Left renal pelvis (tissue), 4 donors: ENCODE measurements at regions not wholly inside any gene's neighbourhood (a gene's known extent, or its start where the extent isn't known, plus 50 kb on each side); places are given as distances from the start of the nearest gene placed in this dataset.

ENCODE experiments used
- DNase-seq, 4 donors: peaks; one replicate each; pipeline ENCODE4 v3.0.0-alpha.2; 2013; ENCODE audit warnings: low read depth in 4 of 4, low spot score in 3 of 4

DNA sequence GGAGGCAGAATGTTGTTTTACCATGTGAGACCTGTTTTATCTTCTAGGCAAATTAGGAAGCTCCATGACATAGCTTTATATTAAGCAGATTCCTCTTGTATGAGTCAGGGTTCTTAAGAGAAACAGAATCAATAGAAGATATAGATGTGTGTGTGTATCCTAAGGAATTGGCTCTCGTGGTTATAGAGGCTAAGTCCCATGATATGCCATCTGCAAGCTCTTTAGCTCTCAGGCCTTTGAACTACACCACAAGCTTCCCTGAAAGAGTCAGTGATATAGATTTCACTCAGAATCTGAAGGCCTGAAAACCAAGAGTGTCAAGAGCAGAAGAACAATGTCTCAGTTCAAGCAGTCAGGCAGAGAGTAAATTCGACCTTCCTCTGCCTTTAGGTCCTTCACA is 365.8 kb upstream of the ZNF608 start:
- DNase-seq = no peak

DNA sequence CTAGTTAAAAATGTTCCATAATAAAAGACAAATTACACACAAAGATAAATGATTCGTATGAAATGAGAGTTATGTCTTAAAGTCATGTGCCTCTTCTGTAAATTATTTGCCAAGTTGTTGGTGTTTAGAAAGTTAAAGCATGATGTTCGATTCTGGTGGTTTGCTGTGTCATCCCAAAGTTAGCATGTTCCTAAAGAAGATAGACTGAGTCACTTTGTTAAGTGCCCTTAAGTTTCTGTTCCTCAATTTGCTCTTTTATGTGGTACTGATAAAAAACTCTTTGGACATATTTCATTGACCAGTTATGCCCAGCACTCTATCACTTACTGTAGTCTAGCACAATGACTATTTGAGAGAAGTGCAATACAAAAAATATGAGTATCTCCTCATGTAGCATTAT is 366.9 kb upstream of the ZNF608 start:
- no peak for DNase-seq

- no peak for DNase-seq
Observed at GRCh38 chr5:125115195-125115525, 368.7 kb upstream of the ZNF608 start.

DNA sequence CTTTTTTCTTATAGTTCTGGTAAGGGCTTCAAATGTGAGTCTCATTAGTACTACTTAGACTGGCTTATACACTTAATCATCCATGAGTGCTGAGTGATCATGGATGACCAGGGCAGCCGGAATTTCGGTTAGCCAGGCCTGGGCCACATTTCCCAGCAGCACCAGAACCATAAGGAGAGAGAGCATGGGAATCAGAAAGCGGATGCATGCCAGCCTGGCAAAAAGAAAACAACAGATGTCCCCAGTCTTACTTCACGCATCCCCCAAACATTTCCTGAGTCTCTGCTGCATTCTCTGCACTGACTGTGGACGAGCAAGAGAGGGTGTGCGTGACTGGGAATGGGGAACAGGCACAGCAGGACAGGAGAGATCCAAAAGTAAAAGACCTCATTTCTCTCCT is 371.1 kb upstream of the ZNF608 start:
- DNase-seq = no peak

DNA sequence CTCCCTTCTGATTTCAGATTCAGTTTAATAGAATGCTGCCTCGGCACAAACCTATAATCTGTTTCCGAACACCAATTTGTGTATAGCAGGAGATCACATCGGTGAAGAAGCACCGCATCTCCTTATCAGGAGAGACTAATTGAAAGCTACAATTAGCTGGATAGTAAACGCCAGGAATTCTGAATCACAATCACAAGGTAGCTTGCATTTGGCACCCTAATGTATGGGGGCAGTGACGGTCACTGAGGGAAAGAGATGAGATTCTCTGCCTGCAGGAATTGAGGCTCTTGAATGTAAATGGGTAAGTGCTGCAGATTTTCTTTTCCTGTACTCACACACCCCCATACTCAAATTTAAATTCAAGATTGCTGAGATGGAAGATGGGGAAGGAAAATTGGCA is 373.6 kb upstream of the ZNF608 start:
- DNase-seq = no peak

GRCh38 chr5:125125031-125125823 is 378.8 kb upstream of the ZNF608 start:
- DNase-seq = no peak

- no peak for DNase-seq
Observed at GRCh38 chr5:125126050-125126449, 379.6 kb upstream of the ZNF608 start.

DNA sequence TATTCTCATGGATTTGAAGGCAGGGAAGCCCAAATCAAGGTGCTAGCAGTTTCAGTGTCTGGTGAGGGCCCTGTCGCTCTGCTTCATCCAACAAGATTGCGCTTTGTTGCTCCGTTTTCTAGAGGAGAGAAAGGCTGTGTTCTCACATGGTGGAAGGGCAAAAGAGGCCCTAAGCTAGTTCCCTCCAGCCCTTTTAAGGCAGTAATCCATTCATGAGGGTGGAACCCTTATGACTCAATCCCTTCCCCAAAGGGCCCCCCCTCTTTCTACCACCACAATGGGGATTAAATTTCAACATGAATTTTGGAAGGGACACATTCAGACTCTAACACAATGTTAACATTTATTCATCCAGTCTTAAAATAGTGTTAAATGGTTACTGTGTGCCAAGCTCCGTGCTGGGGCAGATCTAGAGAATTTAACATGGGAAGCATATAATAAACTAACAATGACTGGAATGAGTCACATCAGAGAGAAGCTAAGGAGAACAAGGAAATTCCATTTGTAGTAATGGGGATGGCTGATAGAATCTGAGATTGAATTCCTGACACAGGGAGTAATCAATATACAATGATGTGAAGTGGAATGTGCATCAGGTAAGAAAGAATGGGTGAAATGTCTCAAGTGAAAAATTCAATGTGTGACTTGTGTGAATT is 382.8 kb upstream of the ZNF608 start:
- no peak for DNase-seq

- no peak for DNase-seq
Observed at GRCh38 chr5:125130591-125130990, 384.2 kb upstream of the ZNF608 start.

- DNase-seq = no peak
Observed at GRCh38 chr5:125134216-125135081, 388.0 kb upstream of the ZNF608 start.

- DNase-seq = no peak
Observed at GRCh38 chr5:125137535-125137934, 391.1 kb upstream of the ZNF608 start.

- DNase-seq = no peak
Observed at GRCh38 chr5:125138266-125138665, 391.8 kb upstream of the ZNF608 start.

DNA sequence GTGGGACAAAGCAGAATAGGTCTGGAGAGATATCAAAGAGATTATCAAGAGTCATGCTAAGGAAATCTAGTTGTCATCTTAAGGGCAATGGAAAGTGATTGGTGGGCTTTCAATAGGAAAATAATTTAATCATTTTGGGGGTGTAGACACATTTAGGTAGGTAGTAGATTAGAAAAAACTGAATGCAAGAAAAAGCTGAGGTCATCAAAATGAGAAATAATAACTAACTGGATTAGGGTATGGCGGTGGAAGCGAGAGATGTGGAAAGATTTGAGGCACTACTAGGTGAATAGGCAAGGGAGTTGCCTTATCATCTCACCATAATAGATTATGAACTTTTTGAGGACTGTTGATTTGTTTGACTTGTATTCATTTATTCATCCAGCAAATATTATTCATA is 393.2 kb upstream of the ZNF608 start:
- no peak for DNase-seq

DNA sequence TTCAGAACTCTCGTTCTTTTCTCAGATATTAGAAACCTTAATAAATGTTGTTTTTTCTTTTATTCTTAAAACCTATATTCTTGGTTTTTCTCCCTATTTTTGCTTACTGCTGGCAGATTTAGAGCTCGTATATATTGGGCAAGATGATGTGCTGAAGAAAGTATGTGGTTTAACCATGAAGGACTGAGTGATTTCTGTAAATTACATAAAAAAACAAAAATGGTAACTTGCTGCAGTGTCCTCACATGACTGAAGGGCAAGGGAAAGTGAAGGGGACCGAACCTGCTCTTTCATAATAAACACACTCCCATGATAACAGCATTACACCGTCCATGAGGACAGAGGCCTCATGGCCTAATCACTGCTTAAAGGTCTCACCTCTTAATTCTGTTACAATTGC is 393.8 kb upstream of the ZNF608 start:
- DNase-seq = no peak

DNA sequence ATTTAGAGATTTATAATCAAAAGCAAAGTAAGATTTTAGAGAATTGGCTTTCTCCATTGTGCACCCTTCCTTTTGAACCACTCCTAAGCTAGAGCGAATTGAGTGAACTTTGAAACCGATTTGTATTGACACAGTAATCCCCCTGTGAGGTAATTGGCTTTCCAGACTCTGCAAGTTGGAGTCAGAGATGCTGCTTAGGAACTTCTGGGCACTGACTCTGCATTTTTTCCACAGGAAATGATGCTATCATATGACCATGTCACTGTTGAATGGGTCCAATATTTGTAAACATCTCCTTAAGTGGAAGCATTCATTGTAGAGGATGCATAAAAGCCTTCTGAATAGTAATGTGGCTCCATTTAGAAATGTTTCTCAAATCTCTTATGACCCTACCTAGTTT is 394.4 kb upstream of the ZNF608 start:
- no peak for DNase-seq

- no peak for DNase-seq
Observed at GRCh38 chr5:125142458-125142857, 396.0 kb upstream of the ZNF608 start.

GRCh38 chr5:125143011-125143410 is 396.6 kb upstream of the ZNF608 start:
- no peak for DNase-seq

DNA sequence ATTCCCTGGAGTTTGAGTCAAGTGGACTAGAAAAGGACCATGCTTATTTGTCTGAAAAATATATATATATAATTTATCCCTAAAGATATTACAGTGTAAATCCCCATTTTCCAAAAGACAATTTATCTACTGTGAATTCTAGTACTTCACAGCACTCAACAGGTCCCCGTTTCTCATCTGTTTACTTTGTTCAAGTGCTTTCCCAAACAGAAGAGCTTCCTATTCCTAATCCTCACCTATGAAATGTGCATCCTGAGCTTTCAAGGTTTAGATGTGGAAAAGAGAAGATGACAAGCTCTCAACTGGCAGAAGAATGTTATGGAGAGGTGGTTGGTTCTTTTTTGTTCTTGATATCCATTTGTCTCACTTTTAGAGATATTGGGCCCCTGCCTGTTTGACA is 401.6 kb upstream of the ZNF608 start:
- DNase-seq = no peak

- DNase-seq = no peak
Observed at GRCh38 chr5:125148706-125149105, 402.3 kb upstream of the ZNF608 start.

DNA sequence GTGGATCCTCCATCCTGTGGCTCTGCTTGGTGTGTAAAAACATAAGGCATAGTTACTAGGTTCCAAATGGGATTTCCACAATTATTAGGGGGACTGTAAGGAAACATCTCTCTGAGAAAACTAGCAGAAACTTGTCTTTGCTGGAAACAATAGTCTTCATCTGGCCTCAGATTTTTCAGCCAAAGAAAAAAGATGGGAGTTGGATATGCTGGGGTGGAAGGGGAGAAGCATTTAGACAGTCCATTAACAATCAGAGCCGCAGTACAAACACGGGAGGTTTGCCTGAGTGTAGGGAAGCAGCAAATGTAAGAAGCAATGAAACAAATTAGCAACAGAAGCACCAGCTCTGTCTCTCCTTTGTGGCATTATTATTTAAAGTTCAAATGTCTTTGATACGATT is 402.7 kb upstream of the ZNF608 start:
- DNase-seq = no peak

- no peak for DNase-seq
Observed at GRCh38 chr5:125149527-125149926, 403.1 kb upstream of the ZNF608 start.
